AG09309 (cell line): ENCODE measurements at regions not wholly inside any gene's neighbourhood (a gene's known extent, or its start where the extent isn't known, plus 50 kb on each side); places are given as distances from the start of the nearest gene placed in this dataset.

Experiments used
- DNase-seq: peaks from one replicate; pipeline ENCODE4 v3.0.0-alpha.2; 2010; ENCODE audit warnings: low read depth
- H3K4me3 ChIP-seq: 2 replicates; pipeline ENCODE4 v1.5.1; 2011; ENCODE audit warnings: mild to moderate bottlenecking, low read depth, low read length, moderate library complexity; ENCODE audit not compliant: control insufficient read depth
- TF ChIP-seq, protein P1 (sequence below): IDR thresholded peaks from 2 replicates; pipeline ENCODE4 v1.5.1; 2011; ENCODE audit warnings: mild to moderate bottlenecking, low read depth, low read length, inconsistent platforms; ENCODE audit not compliant: insufficient read depth, control insufficient read depth; ENCODE audit errors: missing control alignments

DNA sequence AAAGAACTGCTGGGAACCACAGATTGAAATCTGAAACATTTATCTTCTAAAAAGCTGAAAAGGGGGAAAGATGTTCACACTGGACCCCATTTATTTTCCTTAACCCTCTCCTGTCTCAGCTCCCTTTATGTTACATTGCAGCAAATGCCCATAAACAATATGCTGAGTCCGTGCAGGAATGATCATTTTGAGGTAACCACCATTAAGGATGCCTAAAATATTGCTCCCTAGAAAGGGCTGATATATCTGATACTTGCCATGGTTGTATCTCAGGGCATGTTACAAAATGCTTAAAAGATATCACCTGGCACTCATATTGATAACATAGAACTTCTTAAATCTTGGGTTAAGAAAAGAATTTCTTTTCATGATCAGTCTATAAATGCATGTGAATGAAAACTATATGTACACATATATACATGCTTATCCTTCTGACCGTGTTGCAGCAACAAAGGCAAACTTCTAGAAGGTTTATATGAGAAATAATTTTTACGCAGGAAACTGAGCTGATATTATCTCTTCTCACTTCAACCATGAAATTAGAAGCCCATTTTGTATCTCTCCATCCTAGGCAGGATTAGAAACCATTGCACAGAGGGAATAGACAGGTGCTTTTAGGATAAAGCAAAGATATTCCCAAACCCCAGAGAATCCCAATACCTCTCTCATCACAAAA lies 362.7 kb upstream of the SLC30A5 start:
- TF ChIP-seq, protein P1, sequence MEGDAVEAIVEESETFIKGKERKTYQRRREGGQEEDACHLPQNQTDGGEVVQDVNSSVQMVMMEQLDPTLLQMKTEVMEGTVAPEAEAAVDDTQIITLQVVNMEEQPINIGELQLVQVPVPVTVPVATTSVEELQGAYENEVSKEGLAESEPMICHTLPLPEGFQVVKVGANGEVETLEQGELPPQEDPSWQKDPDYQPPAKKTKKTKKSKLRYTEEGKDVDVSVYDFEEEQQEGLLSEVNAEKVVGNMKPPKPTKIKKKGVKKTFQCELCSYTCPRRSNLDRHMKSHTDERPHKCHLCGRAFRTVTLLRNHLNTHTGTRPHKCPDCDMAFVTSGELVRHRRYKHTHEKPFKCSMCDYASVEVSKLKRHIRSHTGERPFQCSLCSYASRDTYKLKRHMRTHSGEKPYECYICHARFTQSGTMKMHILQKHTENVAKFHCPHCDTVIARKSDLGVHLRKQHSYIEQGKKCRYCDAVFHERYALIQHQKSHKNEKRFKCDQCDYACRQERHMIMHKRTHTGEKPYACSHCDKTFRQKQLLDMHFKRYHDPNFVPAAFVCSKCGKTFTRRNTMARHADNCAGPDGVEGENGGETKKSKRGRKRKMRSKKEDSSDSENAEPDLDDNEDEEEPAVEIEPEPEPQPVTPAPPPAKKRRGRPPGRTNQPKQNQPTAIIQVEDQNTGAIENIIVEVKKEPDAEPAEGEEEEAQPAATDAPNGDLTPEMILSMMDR: no peak
- no peak overlapping the region for H3K4me3 ChIP-seq
- DNase-seq: no peak

DNA sequence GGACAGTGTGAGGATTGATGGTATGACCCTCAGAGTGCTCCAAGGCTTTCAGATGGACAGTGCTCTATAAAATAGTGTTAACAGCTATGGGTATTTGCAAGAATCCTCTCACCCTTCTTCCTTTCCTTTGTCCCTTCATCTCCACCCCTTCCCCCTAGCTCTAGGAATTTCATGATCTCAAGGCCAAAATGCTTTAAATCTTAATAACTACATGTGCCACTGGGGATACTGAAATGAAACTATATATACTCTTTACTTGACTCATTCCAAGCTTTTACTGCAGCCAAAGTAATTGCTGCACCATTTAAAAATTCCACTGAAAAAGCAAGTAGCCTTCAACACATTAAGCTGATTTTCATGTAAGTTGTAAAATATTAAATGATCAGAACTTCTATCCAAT lies 361.6 kb upstream of the SLC30A5 start:
- no peak for DNase-seq
- TF ChIP-seq, protein P1: no peak
- no peak overlapping the region for H3K4me3 ChIP-seq

DNA sequence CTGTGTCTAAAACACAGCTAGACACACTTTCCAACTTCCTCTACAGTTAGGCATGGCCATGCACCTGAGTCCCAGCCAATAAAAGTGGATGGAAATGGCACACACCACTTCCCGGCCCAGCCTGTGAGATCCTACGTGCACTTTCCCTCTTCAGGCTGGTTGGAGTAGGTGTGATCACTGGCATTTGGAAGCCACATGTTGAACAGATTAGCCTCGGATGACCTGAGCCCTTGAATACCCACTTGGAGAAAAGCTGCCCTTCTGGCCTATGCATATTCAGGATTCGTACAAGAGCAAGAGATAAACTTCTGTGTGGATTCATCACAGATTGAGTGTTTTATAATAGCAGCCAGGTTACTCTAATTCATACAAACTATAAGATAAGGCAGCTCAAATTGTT lies 359.0 kb upstream of the SLC30A5 start:
- TF ChIP-seq, protein P1: no peak
- H3K4me3 ChIP-seq: no peak overlapping the region
- DNase-seq: no peak

DNA sequence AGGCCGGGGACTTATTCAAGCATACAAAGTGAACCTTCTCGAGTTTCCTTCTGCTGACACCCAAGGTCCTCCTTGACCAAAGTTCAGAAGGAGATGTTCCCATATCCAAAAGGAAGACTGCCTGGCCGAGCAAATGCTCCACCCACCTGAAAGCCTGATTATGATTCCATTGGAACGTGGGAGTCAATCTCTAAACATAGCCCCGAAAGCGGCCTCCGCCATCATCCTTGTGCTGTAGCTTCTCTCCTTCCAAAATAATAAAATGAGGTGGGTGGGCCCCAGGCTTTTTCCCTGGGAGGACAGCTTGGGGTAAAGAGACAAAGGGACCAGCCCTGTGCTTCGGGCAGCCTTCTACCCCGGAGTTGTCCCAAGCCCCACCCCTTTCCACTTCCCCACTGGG lies 355.6 kb upstream of the SLC30A5 start:
- TF ChIP-seq, protein P1: no peak
- DNase-seq: no peak
- no peak overlapping the region for H3K4me3 ChIP-seq

DNA sequence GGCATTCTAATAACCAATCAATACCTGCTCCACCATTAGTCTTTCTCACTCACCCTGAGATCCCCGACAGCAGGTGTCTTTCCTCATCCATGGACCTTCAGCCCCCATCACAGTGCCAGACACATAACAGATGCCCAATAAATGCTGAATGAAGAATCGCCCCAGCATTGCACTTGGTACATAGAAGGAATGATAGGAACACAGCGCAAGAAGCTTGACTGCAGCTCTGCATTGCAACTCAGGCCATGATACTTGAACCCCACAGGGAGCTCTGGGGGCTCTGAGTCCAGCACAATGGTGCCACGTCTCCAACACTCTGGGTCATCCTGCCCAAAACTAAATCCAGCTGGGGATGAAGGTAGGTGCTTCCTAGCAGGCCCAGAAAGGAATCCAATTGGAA lies 355.0 kb upstream of the SLC30A5 start:
- no peak overlapping the region for H3K4me3 ChIP-seq
- TF ChIP-seq, protein P1: no peak
- no peak for DNase-seq

DNA sequence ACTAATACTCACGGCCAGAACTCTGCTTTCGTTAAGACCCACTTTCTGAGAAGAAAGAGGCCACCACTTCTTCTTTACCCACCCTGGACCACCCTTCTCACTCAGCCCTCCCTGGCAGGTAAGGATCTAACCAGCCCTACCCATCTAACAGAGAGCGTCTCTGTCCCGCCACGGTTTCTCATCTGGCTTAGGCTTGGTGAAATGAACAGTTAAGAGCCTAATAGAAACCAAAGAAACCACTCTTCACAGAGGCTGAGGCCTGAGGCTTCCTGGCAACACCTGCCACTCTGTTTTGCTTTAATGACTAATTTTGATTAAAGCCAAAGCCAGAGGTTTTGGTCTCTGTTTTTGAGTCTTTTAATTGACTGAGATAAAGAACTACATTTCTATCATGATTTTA lies 354.1 kb upstream of the SLC30A5 start:
- no peak for DNase-seq
- no peak overlapping the region for H3K4me3 ChIP-seq
- TF ChIP-seq, protein P1: no peak

DNA sequence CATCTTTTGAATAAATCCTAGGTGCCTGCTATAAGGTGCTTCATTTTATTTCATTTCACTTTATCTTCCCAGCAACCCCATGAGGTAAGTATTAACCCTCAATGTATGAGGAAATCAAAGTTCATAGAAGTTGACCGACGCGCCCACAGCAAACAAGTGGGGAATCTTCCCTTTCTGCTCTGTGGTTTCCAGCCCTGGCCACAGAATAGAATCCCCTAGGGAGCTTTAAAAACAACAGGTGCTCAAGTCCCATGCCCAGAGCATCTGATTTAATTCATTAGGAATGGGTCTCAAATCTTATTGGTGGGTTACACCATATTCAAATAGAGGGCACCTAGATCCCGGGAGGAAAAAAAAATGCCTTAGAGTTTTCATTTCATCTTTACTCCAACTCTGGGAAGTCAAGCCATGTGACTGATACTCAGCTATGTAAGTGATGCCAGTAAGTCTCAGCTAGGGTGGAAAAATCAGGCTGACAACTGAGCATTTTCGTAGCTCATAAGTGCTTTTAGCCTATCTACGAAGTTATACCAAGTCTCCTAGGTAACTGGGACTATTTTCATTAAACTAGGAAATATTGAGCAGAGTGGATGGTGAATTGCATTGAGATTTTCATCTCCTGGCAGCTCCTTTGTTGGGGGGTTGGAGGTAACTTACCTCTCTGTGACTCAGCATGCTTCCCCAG lies 353.4 kb upstream of the SLC30A5 start:
- DNase-seq: no peak

More for the DNA sequence above, 353.4 kb upstream of the SLC30A5 start:
- no peak overlapping the region for H3K4me3 ChIP-seq
- TF ChIP-seq, protein P1: no peak
